Upper lobe of right lung (tissue), 1 donor: ENCODE measurements at regions not wholly inside any gene's neighbourhood (a gene's known extent, or its start where the extent isn't known, plus 50 kb on each side); places are given as distances from the start of the nearest gene placed in this dataset.

ENCODE experiments used
- ATAC-seq: fragments of 200-7000 bp; cut with Tn5 transposase; one replicate; pipeline ENCODE4 v1.9.1; 2020; ENCODE audit warnings: mild to moderate bottlenecking, moderate library complexity
- DNase-seq: peaks from one replicate; pipeline ENCODE4 v3.0.0-alpha.2; 2020
- H3K27ac ChIP-seq: fragments of 200-600 bp; one replicate; pipeline ENCODE4 v1.8.0; 2022
- H3K27me3 ChIP-seq: fragments of 200-600 bp; one replicate; pipeline ENCODE4 v1.8.0; 2022; ENCODE audit warnings: mild to moderate bottlenecking
- H3K36me3 ChIP-seq: fragments of 200-600 bp; one replicate; pipeline ENCODE4 v1.8.0; 2022
- H3K4me1 ChIP-seq: fragments of 200-600 bp; one replicate; pipeline ENCODE4 v1.8.0; 2022
- H3K4me3 ChIP-seq: fragments of 200-600 bp; one replicate; pipeline ENCODE4 v1.8.0; 2022; ENCODE audit warnings: mild to moderate bottlenecking
- H3K9me3 ChIP-seq: fragments of 200-600 bp; one replicate; pipeline ENCODE4 v1.8.0; 2022
- intact Hi-C: fragments of 100-400 bp; cut with DNase I; formaldehyde crosslinking; loops from one replicate; pipeline ENCODE4 v1.11.0; 2022
- TF ChIP-seq, protein P1 (sequence below): fragments of 200-600 bp; IDR thresholded peaks from one replicate; pipeline ENCODE4 v1.8.0; 2022; ENCODE audit warnings: antibody characterized with exemption
- donor health status: DM: no; HTN: yes; CAD: no; lungs with severe emphysema.

DNA sequence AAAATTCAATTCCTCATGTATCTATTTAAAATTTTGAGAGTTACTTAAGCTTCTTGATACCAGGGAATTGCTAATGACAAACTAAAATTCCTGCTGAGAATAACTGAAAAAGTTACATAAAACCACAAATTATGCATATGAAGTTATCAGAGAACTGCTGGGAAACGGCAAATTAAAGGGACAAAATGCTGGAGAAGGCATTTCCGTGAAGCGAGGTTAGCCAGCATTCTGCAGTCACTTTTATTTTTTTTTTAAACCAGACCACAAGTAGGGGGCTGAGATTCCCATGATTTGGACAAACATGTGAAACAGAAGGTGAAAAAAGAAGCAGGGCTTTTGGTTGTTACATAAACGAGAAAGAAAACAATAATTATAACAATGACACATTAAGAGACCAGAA lies 737.6 kb upstream of the CHRM3 start:
- DNase-seq: no peak

DNA sequence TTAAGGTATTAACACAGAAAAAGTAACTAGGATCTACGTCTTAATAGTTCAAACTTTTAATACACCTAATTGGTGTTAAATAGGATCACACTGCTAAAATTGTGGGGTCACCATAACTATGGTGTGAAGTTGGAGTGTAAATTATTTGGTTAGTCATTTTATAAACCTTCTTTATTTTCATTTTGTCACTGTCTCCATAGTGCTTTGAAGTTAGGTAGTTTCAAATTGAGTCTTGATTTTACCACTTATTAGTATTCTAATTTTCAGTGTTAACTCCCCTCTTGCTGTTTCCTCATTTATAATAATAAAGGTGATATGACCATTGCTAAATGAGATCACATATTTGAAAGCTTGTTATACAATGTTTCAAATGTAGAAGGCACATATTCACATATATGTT lies 738.1 kb upstream of the CHRM3 start:
- TF ChIP-seq, protein P1, sequence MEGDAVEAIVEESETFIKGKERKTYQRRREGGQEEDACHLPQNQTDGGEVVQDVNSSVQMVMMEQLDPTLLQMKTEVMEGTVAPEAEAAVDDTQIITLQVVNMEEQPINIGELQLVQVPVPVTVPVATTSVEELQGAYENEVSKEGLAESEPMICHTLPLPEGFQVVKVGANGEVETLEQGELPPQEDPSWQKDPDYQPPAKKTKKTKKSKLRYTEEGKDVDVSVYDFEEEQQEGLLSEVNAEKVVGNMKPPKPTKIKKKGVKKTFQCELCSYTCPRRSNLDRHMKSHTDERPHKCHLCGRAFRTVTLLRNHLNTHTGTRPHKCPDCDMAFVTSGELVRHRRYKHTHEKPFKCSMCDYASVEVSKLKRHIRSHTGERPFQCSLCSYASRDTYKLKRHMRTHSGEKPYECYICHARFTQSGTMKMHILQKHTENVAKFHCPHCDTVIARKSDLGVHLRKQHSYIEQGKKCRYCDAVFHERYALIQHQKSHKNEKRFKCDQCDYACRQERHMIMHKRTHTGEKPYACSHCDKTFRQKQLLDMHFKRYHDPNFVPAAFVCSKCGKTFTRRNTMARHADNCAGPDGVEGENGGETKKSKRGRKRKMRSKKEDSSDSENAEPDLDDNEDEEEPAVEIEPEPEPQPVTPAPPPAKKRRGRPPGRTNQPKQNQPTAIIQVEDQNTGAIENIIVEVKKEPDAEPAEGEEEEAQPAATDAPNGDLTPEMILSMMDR: no peak

More for the DNA sequence above, 737.6 kb upstream of the CHRM3 start:
- H3K9me3 ChIP-seq: no peaks in the 10 kb centered on the region
- H3K4me1 ChIP-seq: no peaks in the 10 kb centered on the region
- no peaks in the 10 kb centered on the region for H3K27me3 ChIP-seq
- H3K4me3 ChIP-seq: no peak overlapping the region
- H3K36me3 ChIP-seq: no peaks in the 10 kb centered on the region
- H3K27ac ChIP-seq: no peak overlapping the region
- ATAC-seq: no peak
- TF ChIP-seq, protein P1: no peak
- intact Hi-C loops: no loop called here

DNA sequence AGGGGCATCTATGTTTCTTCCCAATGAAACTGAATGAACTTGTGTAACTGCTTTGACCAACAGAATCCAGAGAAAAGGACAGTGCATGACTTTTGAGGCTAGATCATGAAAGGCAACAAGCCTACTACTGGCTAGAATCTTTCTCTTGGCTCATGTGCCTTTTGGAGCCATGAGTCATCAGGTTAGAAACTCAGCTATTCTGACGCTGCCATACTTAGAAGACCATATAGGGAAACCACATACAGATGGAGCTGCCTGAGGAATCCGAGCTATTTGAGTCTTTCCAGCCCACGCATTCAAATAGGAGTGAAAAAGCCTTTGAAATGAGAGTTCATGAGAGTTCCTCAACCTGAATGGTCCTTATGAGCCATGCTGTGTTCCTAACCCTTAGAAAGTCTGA lies 738.5 kb upstream of the CHRM3 start:
- intact Hi-C loops: no loop called here
- ATAC-seq: no peak
- no peaks in the 10 kb centered on the region for H3K4me1 ChIP-seq
- no peaks in the 10 kb centered on the region for H3K36me3 ChIP-seq
- H3K27me3 ChIP-seq: no peaks in the 10 kb centered on the region
- H3K27ac ChIP-seq: no peak overlapping the region
- H3K4me3 ChIP-seq: no peak overlapping the region
- TF ChIP-seq, protein P1: no peak
- no peaks in the 10 kb centered on the region for H3K9me3 ChIP-seq
- DNase-seq: no peak

More for the DNA sequence above, 738.1 kb upstream of the CHRM3 start:
- Histone ChIP-seq H3K27me3 (no peaks in the 10 kb centered on the region), H3K27ac (no peak overlapping the region), H3K36me3 (no peaks in the 10 kb centered on the region), H3K9me3 (no peaks in the 10 kb centered on the region), H3K4me1 (no peaks in the 10 kb centered on the region), H3K4me3 (no peak overlapping the region)
- intact Hi-C loops: no loop called here
- ATAC-seq: no peak
- no peak for DNase-seq

DNA sequence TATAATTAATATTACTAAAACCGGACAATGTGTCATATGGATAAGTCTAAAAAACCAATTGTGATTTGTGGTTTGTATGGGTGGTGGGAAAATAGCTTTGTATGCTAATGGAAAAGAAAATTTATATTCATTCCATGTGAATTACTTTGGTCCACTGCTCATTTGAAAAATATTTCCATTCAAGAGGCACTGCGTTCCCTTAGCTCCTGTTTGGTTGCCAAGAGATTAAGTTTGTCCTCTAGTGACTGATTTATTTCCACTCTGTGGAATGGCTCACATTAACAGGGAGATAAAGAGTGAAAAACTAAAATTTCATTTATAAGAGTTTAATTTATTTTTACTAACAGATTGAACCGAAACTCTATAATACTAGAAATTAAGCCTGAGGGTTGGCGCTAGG lies 744.1 kb upstream of the CHRM3 start:
- no peak overlapping the region for H3K27ac ChIP-seq
- no peaks in the 10 kb centered on the region for H3K9me3 ChIP-seq
- H3K4me3 ChIP-seq: no peak overlapping the region
- DNase-seq (no peak), ATAC-seq (no peak)
- H3K27me3 ChIP-seq: no peaks in the 10 kb centered on the region
- TF ChIP-seq, protein P1: no peak
- intact Hi-C loops: no loop called here
- no peaks in the 10 kb centered on the region for H3K36me3 ChIP-seq
- H3K4me1 ChIP-seq: no peaks in the 10 kb centered on the region

DNA sequence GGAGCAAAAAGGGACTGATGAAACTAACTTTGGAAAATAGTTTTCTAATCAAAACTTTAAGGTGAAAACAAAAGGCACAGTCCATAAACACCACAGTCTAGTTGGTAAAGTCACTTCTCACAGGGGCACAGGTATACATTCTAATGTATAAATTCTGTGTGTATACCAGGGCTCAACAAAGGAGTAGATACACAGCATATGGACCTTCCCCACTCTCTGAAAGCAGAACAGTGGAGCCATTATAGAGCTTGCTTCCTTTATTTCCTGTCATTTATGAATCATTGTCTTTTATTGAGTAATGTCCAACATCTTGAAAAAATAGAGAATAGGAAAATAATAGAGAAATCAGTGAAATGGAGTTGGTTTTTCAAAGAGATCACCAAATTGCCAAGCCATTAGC lies 746.5 kb upstream of the CHRM3 start:
- intact Hi-C loops: no loop called here
- Histone ChIP-seq H3K27ac (no peak overlapping the region), H3K4me1 (no peaks in the 10 kb centered on the region), H3K27me3 (no peaks in the 10 kb centered on the region), H3K9me3 (no peaks in the 10 kb centered on the region), H3K4me3 (no peak overlapping the region), H3K36me3 (no peaks in the 10 kb centered on the region)
- DNase-seq (no peak), ATAC-seq (no peak)
- TF ChIP-seq, protein P1: no peak

DNA sequence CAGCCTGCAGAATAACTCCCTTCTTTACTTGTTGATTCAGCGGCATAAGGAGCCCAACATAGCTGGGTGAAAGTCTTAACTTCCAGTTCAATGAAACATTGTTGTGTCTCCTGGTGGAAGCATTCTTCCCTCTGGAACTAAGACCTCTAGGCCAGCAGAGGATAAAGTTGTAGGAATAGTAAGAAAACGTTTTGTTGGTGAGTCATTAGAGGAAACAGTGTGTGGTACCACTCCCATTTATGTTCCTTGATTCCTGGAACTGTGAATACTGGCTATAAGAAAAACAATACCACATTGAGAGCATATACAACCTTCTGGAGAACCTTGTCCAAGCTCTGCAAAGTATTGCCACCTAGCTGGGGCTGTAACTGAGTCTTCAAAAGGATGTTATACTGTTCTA lies 737.4 kb upstream of the ZP4 start:
- no peaks in the 10 kb centered on the region for H3K27me3 ChIP-seq
- no peaks in the 10 kb centered on the region for H3K36me3 ChIP-seq
- H3K9me3 ChIP-seq: no peaks in the 10 kb centered on the region
- no peak overlapping the region for H3K27ac ChIP-seq
- no peak overlapping the region for H3K4me3 ChIP-seq
- no peak for ATAC-seq
- TF ChIP-seq, protein P1: no peak
- no peaks in the 10 kb centered on the region for H3K4me1 ChIP-seq
- intact Hi-C loops: no loop called here
- no peak for DNase-seq
